ENCODE measurements at regions not wholly inside any gene's neighbourhood (a gene's known extent, or its start where the extent isn't known, plus 50 kb on each side); places are given as distances from the start of the nearest gene placed in this dataset.

DNA sequence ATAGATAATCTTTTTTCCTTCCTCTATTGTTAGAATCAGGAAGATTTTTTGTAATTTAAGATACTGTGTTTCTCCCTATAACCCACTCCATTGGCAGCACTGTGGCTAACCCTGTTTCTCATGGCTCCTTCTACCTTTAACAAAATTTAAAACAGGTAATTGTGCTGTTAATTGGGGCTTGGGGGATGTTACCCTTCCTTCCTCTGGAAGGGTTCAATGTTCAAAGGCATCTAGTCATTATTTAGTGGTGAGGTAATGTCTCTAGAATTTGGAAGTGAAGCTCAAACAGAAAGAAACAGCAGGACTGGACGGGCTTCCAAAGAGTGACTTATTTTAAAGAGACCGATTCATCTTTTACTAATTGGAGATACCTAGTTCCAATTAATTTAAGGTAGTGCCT lies 166.4 kb downstream of the TRIML1 start:
- FAIRE-seq, result no peak

DNA sequence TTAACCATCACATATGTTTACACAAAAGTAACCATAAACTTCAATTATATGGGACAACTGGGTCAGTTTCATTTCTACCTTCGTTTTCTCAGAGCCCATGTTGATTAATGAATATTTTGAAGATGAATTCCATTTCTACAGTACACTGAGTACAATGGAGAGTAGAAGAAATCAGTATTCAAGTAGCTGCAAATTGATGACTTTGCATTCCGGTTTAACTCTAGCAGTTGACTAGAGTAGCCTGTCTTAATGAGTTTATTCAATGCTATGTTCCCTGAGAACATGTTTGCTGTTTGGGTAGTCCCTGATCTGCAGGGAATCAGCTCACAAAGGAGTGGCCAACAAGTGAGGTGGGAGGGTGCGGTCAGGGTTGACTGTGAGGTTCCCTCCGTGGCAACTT lies 168.3 kb downstream of the TRIML1 start:
- H3K36me3 ChIP-seq, result no peaks in the 10 kb centered on the region
- 51 to 68% methylated on average over 4 of the region's 4 CpGs for WGBS, 2 donors
- no peak overlapping the region for H3K27ac ChIP-seq
- DNase-seq (no peak), ATAC-seq (no peak), FAIRE-seq (no peak)
- no peaks in the 10 kb centered on the region for H3K9me3 ChIP-seq
- TF ChIP-seq, protein P1, sequence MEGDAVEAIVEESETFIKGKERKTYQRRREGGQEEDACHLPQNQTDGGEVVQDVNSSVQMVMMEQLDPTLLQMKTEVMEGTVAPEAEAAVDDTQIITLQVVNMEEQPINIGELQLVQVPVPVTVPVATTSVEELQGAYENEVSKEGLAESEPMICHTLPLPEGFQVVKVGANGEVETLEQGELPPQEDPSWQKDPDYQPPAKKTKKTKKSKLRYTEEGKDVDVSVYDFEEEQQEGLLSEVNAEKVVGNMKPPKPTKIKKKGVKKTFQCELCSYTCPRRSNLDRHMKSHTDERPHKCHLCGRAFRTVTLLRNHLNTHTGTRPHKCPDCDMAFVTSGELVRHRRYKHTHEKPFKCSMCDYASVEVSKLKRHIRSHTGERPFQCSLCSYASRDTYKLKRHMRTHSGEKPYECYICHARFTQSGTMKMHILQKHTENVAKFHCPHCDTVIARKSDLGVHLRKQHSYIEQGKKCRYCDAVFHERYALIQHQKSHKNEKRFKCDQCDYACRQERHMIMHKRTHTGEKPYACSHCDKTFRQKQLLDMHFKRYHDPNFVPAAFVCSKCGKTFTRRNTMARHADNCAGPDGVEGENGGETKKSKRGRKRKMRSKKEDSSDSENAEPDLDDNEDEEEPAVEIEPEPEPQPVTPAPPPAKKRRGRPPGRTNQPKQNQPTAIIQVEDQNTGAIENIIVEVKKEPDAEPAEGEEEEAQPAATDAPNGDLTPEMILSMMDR (IDR thresholded peaks at IDR 0.05), result no peak
- intact Hi-C loops (cut with DNase I), result no loop called here
- no peaks in the 10 kb centered on the region for H3K4me1 ChIP-seq
- no peak overlapping the region for H3K4me3 ChIP-seq
- no peaks in the 10 kb centered on the region for H3K27me3 ChIP-seq

More for the DNA sequence above, 166.4 kb downstream of the TRIML1 start:
- Histone ChIP-seq H3K27ac (no peak overlapping the region), H3K9me3 (no peaks in the 10 kb centered on the region), H3K4me1 (no peaks in the 10 kb centered on the region), H3K4me3 (no peak overlapping the region), H3K36me3 (no peaks in the 10 kb centered on the region), H3K27me3 (no peaks in the 10 kb centered on the region)
- ATAC-seq, result no peak
- TF ChIP-seq, protein P1 (IDR thresholded peaks at IDR 0.05), result no peak
- 59 to 62% methylated on average over 2 of the region's 2 CpGs for WGBS, 2 donors
- no peak for DNase-seq
- intact Hi-C loops (cut with DNase I), result no loop called here

GRCh38 chr4:188308142-188308541 lies 168.9 kb downstream of the TRIML1 start:
- Histone ChIP-seq H3K4me1 (no peaks in the 10 kb centered on the region), H3K27me3 (no peaks in the 10 kb centered on the region), H3K27ac (no peak overlapping the region), H3K9me3 (no peaks in the 10 kb centered on the region), H3K36me3 (no peaks in the 10 kb centered on the region), H3K4me3 (no peak overlapping the region)
- ATAC-seq (no peak), DNase-seq (no peak), FAIRE-seq (no peak)
- TF ChIP-seq, protein P1 (IDR thresholded peaks at IDR 0.05), result no peak
- WGBS, 2 donors, result 70 to 76% methylated on average over 6 of the region's 6 CpGs
- intact Hi-C loops (cut with DNase I), result no loop called here

DNA sequence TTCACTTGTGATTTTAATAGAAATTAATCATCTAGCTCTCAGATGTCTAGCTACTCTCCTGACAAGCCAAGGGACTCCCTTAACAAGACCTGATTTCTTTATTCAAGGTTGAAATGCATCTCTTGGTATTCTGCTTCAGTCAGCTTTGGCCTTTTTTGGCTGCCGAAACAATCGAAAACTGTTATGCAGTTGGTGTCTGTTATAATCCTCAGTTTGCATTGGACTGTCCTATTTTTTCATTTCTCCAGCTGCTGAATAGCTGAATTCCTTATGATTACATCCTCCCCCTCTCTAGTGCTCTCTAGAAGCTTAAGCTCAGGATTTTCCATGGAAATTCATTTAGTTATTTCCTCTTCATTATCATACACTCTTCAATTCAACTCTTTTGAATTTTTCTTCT lies 177.2 kb downstream of the TRIML1 start:
- intact Hi-C loops (cut with DNase I), result no loop called here
- no peaks in the 10 kb centered on the region for H3K9me3 ChIP-seq
- no peaks in the 10 kb centered on the region for H3K27me3 ChIP-seq
- DNase-seq (no peak), ATAC-seq (no peak), FAIRE-seq (no peak)
- WGBS, 2 donors, result 82 to 84% methylated on average over 2 of the region's 2 CpGs
- no peak overlapping the region for H3K4me3 ChIP-seq
- H3K36me3 ChIP-seq, result no peaks in the 10 kb centered on the region
- H3K4me1 ChIP-seq, result no peaks in the 10 kb centered on the region
- H3K27ac ChIP-seq, result no peak overlapping the region
- TF ChIP-seq, protein P1 (IDR thresholded peaks at IDR 0.05), result no peak

- FAIRE-seq (no peak), ATAC-seq (no peak), DNase-seq (no peak)
- H3K9me3 ChIP-seq, result no peaks in the 10 kb centered on the region
- no peaks in the 10 kb centered on the region for H3K4me1 ChIP-seq
- 52 to 67% methylated on average over 7 of the region's 7 CpGs for WGBS, 2 donors
- H3K27ac ChIP-seq, result no peak overlapping the region
- intact Hi-C loops (cut with DNase I), result no loop called here
- H3K4me3 ChIP-seq, result no peak overlapping the region
- H3K27me3 ChIP-seq, result no peaks in the 10 kb centered on the region
- H3K36me3 ChIP-seq, result no peaks in the 10 kb centered on the region
- TF ChIP-seq, protein P1 (IDR thresholded peaks at IDR 0.05), result no peak
Observed at GRCh38 chr4:188328966-188329365, 189.7 kb downstream of the TRIML1 start.

All from pancreas (tissue), 10 donors.